ENCODE measurements at regions not wholly inside any gene's neighbourhood (a gene's known extent, or its start where the extent isn't known, plus 50 kb on each side); places are given as distances from the start of the nearest gene placed in this dataset.

- WGBS (ENCODE audit: insufficient coverage, insufficient replicate concordance, low lambda C conversion rate, missing lambda C conversion rate) = 100% methylated on average over 1 of the region's 1 CpG
- ChIA-PET POLR2A (no interaction called here), RAD21 (ENCODE audit: unreplicated experiment) (no interaction called here), SMC1A (ENCODE audit: uncharacterized antibody, unreplicated experiment) (no interaction called here), CTCF (no interaction called here)
- ATAC-seq (no peak), FAIRE-seq (no peak), DNase-seq (ENCODE audit: low read depth, low spot score) (no peak)
- Histone ChIP-seq H3K27me3 (replicated peaks in 1 of 2; ENCODE audit: control insufficient read depth in 2 of 2, insufficient read depth in 2 of 2, low read length in 1 of 2) (no peaks in the 10 kb centered on the region), H3K27ac (ENCODE audit: control insufficient read depth, insufficient read depth) (no peak overlapping the region), H3K4me2 (ENCODE audit: control insufficient read depth, insufficient read depth) (no peak overlapping the region), H3K9ac (ENCODE audit: control insufficient read depth, insufficient read depth, low read length) (no peak overlapping the region), H4K20me1 (ENCODE audit: control insufficient read depth, insufficient read depth) (no peaks in the 10 kb centered on the region), H2AFZ (ENCODE audit: control insufficient read depth, low read depth, low read length) (no peak overlapping the region), H3K36me3 (ENCODE audit: control insufficient read depth in 2 of 2, insufficient read depth in 2 of 2, low read length in 1 of 2) (no peaks in the 10 kb centered on the region), H3K9me3 (replicated peaks; ENCODE audit: control insufficient read depth, insufficient read depth, low read length) (no peaks in the 10 kb centered on the region), H3K4me3 (no peak overlapping the region), H3K4me1 (ENCODE audit: control insufficient read depth, insufficient read depth, low read length) (no peaks in the 10 kb centered on the region), H3K79me2 (ENCODE audit: control insufficient read depth, insufficient read depth, low read length) (no peaks in the 10 kb centered on the region)
- no TSS peak for BruUV-seq (replicated peaks)
- in situ Hi-C loops (cut with MboI) (no loop called here), intact Hi-C loops (cut with micrococcal nuclease; ENCODE audit: unreplicated experiment) (no loop called here)
- TF ChIP-seq ZNF274 (IDR thresholded peaks at IDR 0.05; ENCODE audit: insufficient read depth, insufficient read length) (no peak), CBX3 (IDR thresholded peaks at IDR 0.05; ENCODE audit: borderline replicate concordance, low read depth) (no peak), BCL11A (IDR thresholded peaks at IDR 0.05; ENCODE audit: low read depth, low read length) (no peak), SIX5 (IDR thresholded peaks at IDR 0.05; ENCODE audit: low read depth, low read length, severe bottlenecking) (no peak), NFIC (IDR thresholded peaks at IDR 0.05; ENCODE audit: low read depth, low read length) (no peak), MEF2B (IDR thresholded peaks at IDR 0.05; ENCODE audit: partially characterized antibody, poor library complexity, severe bottlenecking) (no peak), CTCF (IDR thresholded peaks at IDR 0.05 in 2 of 3, conservative IDR thresholded peaks at IDR 0.05 in 1 of 3; ENCODE audit: control insufficient read depth in 2 of 3, extremely low read depth in 1 of 3, insufficient read depth in 1 of 3, low read depth in 3 of 3, low read length in 3 of 3) (no peak), SIN3A (IDR thresholded peaks at IDR 0.05; ENCODE audit: low read depth, low read length) (no peak), MLLT1 (IDR thresholded peaks at IDR 0.05) (no peak), TBL1XR1 (IDR thresholded peaks at IDR 0.05; ENCODE audit: low read depth, low read length) (no peak), YBX1 (IDR thresholded peaks at IDR 0.05) (no peak), RELB (IDR thresholded peaks at IDR 0.05; ENCODE audit: low read depth) (no peak), GATAD2B (conservative IDR thresholded peaks at IDR 0.05; ENCODE audit: low read depth) (no peak), MEF2A (IDR thresholded peaks at IDR 0.05; ENCODE audit: insufficient read depth, low read depth, low read length) (no peak), TCF12 (IDR thresholded peaks at IDR 0.05; ENCODE audit: low read depth, low read length) (no peak), HDGF (IDR thresholded peaks at IDR 0.05) (no peak), SMC3 (IDR thresholded peaks at IDR 0.05; ENCODE audit: borderline replicate concordance, low read length) (no peak)
Observed at GRCh38 chrX:40887476-40887875, 152.1 kb upstream of the MED14 start.
